GM12878 (cell line): ENCODE measurements at regions not wholly inside any gene's neighbourhood (a gene's known extent, or its start where the extent isn't known, plus 50 kb on each side); places are given as distances from the start of the nearest gene placed in this dataset.

ENCODE experiments used
- ATAC-seq: fragments of 200-7000 bp; cut with Tn5 transposase; 3 replicates; pipeline ENCODE4 v1.9.1; 2020; ENCODE audit warnings: mild to moderate bottlenecking, moderate library complexity
- BruUV-seq: library from RNA; stranded (reverse); fragments of 400-500 nt; replicated peaks from 2 replicates; lab custom pipeline; 2021; lab: Mats Ljungman, UMichigan
- CTCF ChIA-PET: fragments of 300-600 bp; sonication (Branson Sonifier 250); formaldehyde crosslinking; extraction: SDS; loops from one replicate; lab custom pipeline; 2021; ENCODE audit warnings: inconsistent platforms; lab: Yijun Ruan, JAX
- POLR2A ChIA-PET: fragments of 350-600 bp; formaldehyde crosslinking; extraction: SDS; loops from one replicate; lab custom pipeline; 2021; ENCODE audit warnings: inconsistent platforms; lab: Charles Lee
- RAD21 ChIA-PET: fragments of 300-600 bp; sonication (Branson Sonifier 250); formaldehyde crosslinking; loops from one replicate; lab custom pipeline; 2023; ENCODE audit warnings: antibody characterized with exemption; ENCODE audit not compliant: unreplicated experiment; lab: Charles Lee
- SMC1A ChIA-PET: fragments of 300-600 bp; sonication (Branson Sonifier 250); formaldehyde crosslinking; loops from one replicate; lab custom pipeline; 2023; ENCODE audit not compliant: unreplicated experiment, uncharacterized antibody; lab: Charles Lee
- DNase-seq: peaks from one replicate; pipeline ENCODE4 v3.0.0-alpha.2; 2011; ENCODE audit warnings: low read depth, low spot score
- FAIRE-seq: peaks from 3 replicates; lab custom pipeline; 2011; peaks lifted over from hg19 to GRCh38; lab: Jason Lieb, UNC
- H2AFZ ChIP-seq: 2 replicates; pipeline ENCODE4 v1.6.0; 2011; ENCODE audit warnings: low read depth, low read length, control low read depth; ENCODE audit not compliant: control insufficient read depth
- H3K27ac ChIP-seq: 2 replicates; pipeline ENCODE4 v1.5.1; 2011; ENCODE audit warnings: control low read depth; ENCODE audit not compliant: control insufficient read depth, insufficient read depth
- H3K27me3 ChIP-seq, 2 experiments: replicated peaks in 1 of 2; 2 replicates each; pipeline versions ENCODE4 v1.6.0 to v1.6.1; 2011; ENCODE audit warnings: low read length in 1 of 2; ENCODE audit not compliant: control insufficient read depth in 2 of 2, insufficient read depth in 2 of 2
- H3K36me3 ChIP-seq, 2 experiments: 2 replicates each; pipeline ENCODE4 v1.5.1; 2011; ENCODE audit warnings: low read length in 1 of 2; ENCODE audit not compliant: control insufficient read depth in 2 of 2, insufficient read depth in 2 of 2
- H3K4me1 ChIP-seq: 2 replicates; pipeline ENCODE4 v1.6.1; 2011; ENCODE audit warnings: mild to moderate bottlenecking, low read length, moderate library complexity, mixed read lengths; ENCODE audit not compliant: control insufficient read depth, insufficient read depth
- H3K4me2 ChIP-seq: 2 replicates; pipeline ENCODE4 v1.6.0; 2011; ENCODE audit warnings: control low read depth; ENCODE audit not compliant: control insufficient read depth, insufficient read depth
- H3K4me3 ChIP-seq: fragments of 200-600 bp; sonication (generic); 2 replicates; pipeline ENCODE4 v1.5.1; 2016
- H3K79me2 ChIP-seq: 2 replicates; pipeline ENCODE4 v1.6.0; 2011; ENCODE audit warnings: low read length; ENCODE audit not compliant: control insufficient read depth, insufficient read depth
- H3K9ac ChIP-seq: 2 replicates; pipeline ENCODE4 v1.8.0; 2011; ENCODE audit warnings: low read length, control low read depth, mixed read lengths; ENCODE audit not compliant: control insufficient read depth, insufficient read depth
- H3K9me3 ChIP-seq: replicated peaks from 3 replicates; pipeline ENCODE4 v1.5.1; 2011; ENCODE audit warnings: mild to moderate bottlenecking, low read length; ENCODE audit not compliant: control insufficient read depth, insufficient read depth
- H4K20me1 ChIP-seq: 2 replicates; pipeline ENCODE4 v1.6.0; 2011; ENCODE audit not compliant: control insufficient read depth, insufficient read depth
- BHLHE40 ChIP-seq, 2 experiments: fragments of 450-650 bp in 1 of 2; IDR thresholded peaks; 2 replicates each; pipeline ENCODE4 v1.6.1; 2011 to 2017; ENCODE audit warnings: low read depth in 2 of 2, borderline replicate concordance in 1 of 2, improper control_type of control experiment in 1 of 2, low read length in 1 of 2, mild to moderate bottlenecking in 1 of 2
- CBFB ChIP-seq: IDR thresholded peaks from 2 replicates; pipeline ENCODE4 v1.6.1; 2016; ENCODE audit warnings: antibody characterized with exemption, low read depth
- EGR1 ChIP-seq, 2 experiments: IDR thresholded peaks; 1 replicate in 1 of 2; 2 replicates in 1 of 2; pipeline ENCODE4 v1.6.1; 2011 to 2012; ENCODE audit warnings: low read depth in 2 of 2, low read length in 2 of 2, borderline replicate concordance in 1 of 2, mild to moderate bottlenecking in 1 of 2, moderate library complexity in 1 of 2
- GABPA ChIP-seq: IDR thresholded peaks from 2 replicates; pipeline ENCODE4 v1.6.1; 2014; ENCODE audit warnings: antibody characterized with exemption, low read depth, mild to moderate bottlenecking, inconsistent platforms
- LARP7 ChIP-seq: fragments of 450-650 bp; IDR thresholded peaks from 2 replicates; pipeline ENCODE4 v1.6.1; 2017; ENCODE audit warnings: mild to moderate bottlenecking
- NR2C1 ChIP-seq: fragments of 450-650 bp; IDR thresholded peaks from 2 replicates; pipeline ENCODE4 v1.6.1; 2017; ENCODE audit warnings: antibody characterized with exemption, mild to moderate bottlenecking, moderate library complexity
- POLR2AphosphoS5 ChIP-seq: IDR thresholded peaks from 2 replicates; pipeline ENCODE4 v1.6.1; 2011; ENCODE audit warnings: mild to moderate bottlenecking, low read length, inconsistent platforms
- SMAD1 ChIP-seq: fragments of 450-650 bp; IDR thresholded peaks from 2 replicates; pipeline ENCODE4 v1.6.1; 2018; ENCODE audit warnings: mild to moderate bottlenecking, low read depth; ENCODE audit not compliant: partially characterized antibody
- SPI1 ChIP-seq: IDR thresholded peaks from 2 replicates; pipeline ENCODE4 v1.6.1; 2011; ENCODE audit warnings: low read depth, mild to moderate bottlenecking, low read length, moderate library complexity, borderline replicate concordance; ENCODE audit not compliant: insufficient read depth
- SREBF2 ChIP-seq: IDR thresholded peaks from 2 replicates; pipeline ENCODE4 v1.6.1; 2012; ENCODE audit warnings: mild to moderate bottlenecking, low read length
- TAF1 ChIP-seq: IDR thresholded peaks from 2 replicates; pipeline ENCODE4 v1.6.1; 2011; ENCODE audit warnings: mild to moderate bottlenecking, low read depth, low read length, borderline replicate concordance
- TBL1XR1 ChIP-seq: IDR thresholded peaks from 2 replicates; pipeline ENCODE4 v1.6.1; 2012; ENCODE audit warnings: low read depth, low read length, improper control_type of control experiment
- YY1 ChIP-seq: IDR thresholded peaks from 2 replicates; pipeline ENCODE4 v1.6.1; 2011; ENCODE audit warnings: low read depth, mild to moderate bottlenecking, low read length
- WGBS: methylation state at CpG from one replicate; pipeline ENCODE4 v1.1.6; 2016; ENCODE audit warnings: low lambda C conversion rate; ENCODE audit not compliant: insufficient replicate concordance, insufficient coverage; ENCODE audit errors: missing lambda C conversion rate; 5-methylcytosine and 5-hydroxymethylcytosine counted together
- in situ Hi-C: fragments of 300-500 bp; cut with MboI; formaldehyde crosslinking; loops from 9 replicates; pipeline ENCODE4 v1.14.3; 2018; ENCODE audit warnings: mixed read lengths
- intact Hi-C: fragments of 100-400 bp; cut with micrococcal nuclease; formaldehyde crosslinking; loops from one replicate; pipeline ENCODE4 v1.14.2; 2022; ENCODE audit not compliant: unreplicated experiment
- TF ChIP-seq, protein P1 (sequence below): fragments of 450-650 bp; IDR thresholded peaks from 2 replicates; pipeline ENCODE4 v1.6.1; 2017; ENCODE audit warnings: mild to moderate bottlenecking, low read depth, inconsistent platforms; ENCODE audit not compliant: poor library complexity, severe bottlenecking
- TF ChIP-seq, protein P2 (sequence below): fragments of 450-650 bp; IDR thresholded peaks from 2 replicates; pipeline ENCODE4 v1.6.1; 2017; ENCODE audit warnings: antibody characterized with exemption, mild to moderate bottlenecking, moderate library complexity

- TF ChIP-seq NR2C1: no peak
- TF ChIP-seq, protein P1, sequence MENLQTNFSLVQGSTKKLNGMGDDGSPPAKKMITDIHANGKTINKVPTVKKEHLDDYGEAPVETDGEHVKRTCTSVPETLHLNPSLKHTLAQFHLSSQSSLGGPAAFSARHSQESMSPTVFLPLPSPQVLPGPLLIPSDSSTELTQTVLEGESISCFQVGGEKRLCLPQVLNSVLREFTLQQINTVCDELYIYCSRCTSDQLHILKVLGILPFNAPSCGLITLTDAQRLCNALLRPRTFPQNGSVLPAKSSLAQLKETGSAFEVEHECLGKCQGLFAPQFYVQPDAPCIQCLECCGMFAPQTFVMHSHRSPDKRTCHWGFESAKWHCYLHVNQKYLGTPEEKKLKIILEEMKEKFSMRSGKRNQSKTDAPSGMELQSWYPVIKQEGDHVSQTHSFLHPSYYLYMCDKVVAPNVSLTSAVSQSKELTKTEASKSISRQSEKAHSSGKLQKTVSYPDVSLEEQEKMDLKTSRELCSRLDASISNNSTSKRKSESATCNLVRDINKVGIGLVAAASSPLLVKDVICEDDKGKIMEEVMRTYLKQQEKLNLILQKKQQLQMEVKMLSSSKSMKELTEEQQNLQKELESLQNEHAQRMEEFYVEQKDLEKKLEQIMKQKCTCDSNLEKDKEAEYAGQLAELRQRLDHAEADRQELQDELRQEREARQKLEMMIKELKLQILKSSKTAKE: no peak
- no peak for TF ChIP-seq EGR1 (IDR thresholded peaks at IDR 0.05; ENCODE audit: borderline replicate concordance in 1 of 2, low read depth in 2 of 2, low read length in 2 of 2)
Observed at GRCh38 chr4:115749404-115749803, 636.0 kb upstream of the NDST4 start (continued).

GRCh38 chr4:115740806-115741205, 627.4 kb upstream of the NDST4 start:
- ATAC-seq: no peak
- no peak overlapping the region for H3K4me3 ChIP-seq
- no peak for FAIRE-seq
- no peak overlapping the region for H3K27ac ChIP-seq
- ChIA-PET SMC1A (interaction anchor here (1.6 kb wide), 1 partner anchor 37 kb away, joined by 3 read pairs; no protein-coding TSS in a partner anchor), POLR2A (no interaction called here), CTCF (no interaction called here), RAD21 (no interaction called here)
- H3K79me2 ChIP-seq: no peaks in the 10 kb centered on the region
- BruUV-seq: no TSS peak
- no peak overlapping the region for H3K4me2 ChIP-seq
- H3K4me1 ChIP-seq: no peaks in the 10 kb centered on the region
- no peak overlapping the region for H2AFZ ChIP-seq
- H4K20me1 ChIP-seq: no peaks in the 10 kb centered on the region
- no peaks in the 10 kb centered on the region for H3K9me3 ChIP-seq
- TF ChIP-seq TAF1: no peak
- TF ChIP-seq CBFB: no peak
- TF ChIP-seq YY1: no peak
- TF ChIP-seq, protein P1: no peak
- no peak for TF ChIP-seq SMAD1
- TF ChIP-seq SREBF2: no peak
- no peak for TF ChIP-seq TBL1XR1
- TF ChIP-seq GABPA: no peak
- no peak for TF ChIP-seq POLR2AphosphoS5
- TF ChIP-seq, protein P2, sequence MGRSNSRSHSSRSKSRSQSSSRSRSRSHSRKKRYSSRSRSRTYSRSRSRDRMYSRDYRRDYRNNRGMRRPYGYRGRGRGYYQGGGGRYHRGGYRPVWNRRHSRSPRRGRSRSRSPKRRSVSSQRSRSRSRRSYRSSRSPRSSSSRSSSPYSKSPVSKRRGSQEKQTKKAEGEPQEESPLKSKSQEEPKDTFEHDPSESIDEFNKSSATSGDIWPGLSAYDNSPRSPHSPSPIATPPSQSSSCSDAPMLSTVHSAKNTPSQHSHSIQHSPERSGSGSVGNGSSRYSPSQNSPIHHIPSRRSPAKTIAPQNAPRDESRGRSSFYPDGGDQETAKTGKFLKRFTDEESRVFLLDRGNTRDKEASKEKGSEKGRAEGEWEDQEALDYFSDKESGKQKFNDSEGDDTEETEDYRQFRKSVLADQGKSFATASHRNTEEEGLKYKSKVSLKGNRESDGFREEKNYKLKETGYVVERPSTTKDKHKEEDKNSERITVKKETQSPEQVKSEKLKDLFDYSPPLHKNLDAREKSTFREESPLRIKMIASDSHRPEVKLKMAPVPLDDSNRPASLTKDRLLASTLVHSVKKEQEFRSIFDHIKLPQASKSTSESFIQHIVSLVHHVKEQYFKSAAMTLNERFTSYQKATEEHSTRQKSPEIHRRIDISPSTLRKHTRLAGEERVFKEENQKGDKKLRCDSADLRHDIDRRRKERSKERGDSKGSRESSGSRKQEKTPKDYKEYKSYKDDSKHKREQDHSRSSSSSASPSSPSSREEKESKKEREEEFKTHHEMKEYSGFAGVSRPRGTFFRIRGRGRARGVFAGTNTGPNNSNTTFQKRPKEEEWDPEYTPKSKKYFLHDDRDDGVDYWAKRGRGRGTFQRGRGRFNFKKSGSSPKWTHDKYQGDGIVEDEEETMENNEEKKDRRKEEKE: no peak
- no peak for TF ChIP-seq SPI1
- no peak for TF ChIP-seq LARP7
- no peak for TF ChIP-seq BHLHE40 (IDR thresholded peaks at IDR 0.05; ENCODE audit: borderline replicate concordance in 1 of 2, low read depth in 2 of 2, low read length in 1 of 2)
- in situ Hi-C loops (no loop called here), intact Hi-C loops (no loop called here)
- no peaks in the 10 kb centered on the region for H3K27me3 ChIP-seq
- 0% methylated on average over 1 of the region's 1 CpG for WGBS
- DNase-seq: no peak
- H3K36me3 ChIP-seq: no peaks in the 10 kb centered on the region
- no peak overlapping the region for H3K9ac ChIP-seq
